ENCODE measurements at regions not wholly inside any gene's neighbourhood (a gene's known extent, or its start where the extent isn't known, plus 50 kb on each side); places are given as distances from the start of the nearest gene placed in this dataset.
"Not testable (repeated sequence)": the region's sequence is repeated elsewhere in the genome, so short reads cannot be mapped to it uniquely, and the experiment has no call there.

DNA sequence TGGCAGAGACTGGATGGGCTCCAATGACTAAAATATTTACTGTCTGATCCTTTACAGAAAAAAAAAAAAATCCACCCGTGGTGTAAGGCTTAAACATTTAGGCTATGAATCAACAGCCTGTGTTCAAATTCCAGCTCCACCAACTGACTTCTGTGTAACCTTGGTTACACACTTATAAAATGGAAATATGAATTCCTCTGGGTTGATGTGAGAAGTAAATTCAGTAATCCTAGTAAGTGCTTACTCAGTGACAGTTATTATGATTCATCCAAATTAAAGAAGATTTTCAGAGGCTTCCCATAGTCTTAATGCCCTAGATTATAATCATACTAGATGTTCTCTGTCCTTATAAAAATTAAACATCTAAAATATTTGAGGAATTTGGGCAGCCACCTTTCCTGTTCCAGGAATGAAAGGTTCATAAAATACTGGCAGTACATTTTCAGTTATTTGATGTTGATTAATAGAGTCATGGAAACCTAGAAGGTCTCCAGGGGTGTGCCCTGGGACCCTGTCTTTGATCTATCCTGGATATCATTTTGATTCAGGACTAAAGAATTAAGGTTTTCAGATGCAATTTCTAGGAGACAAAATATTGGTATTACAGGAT, 180.3 kb upstream of the ZNF217 start:
- peak; percentile 89 for DNase-seq (ENCODE audit: low read depth)
- TF ChIP-seq, protein P1, sequence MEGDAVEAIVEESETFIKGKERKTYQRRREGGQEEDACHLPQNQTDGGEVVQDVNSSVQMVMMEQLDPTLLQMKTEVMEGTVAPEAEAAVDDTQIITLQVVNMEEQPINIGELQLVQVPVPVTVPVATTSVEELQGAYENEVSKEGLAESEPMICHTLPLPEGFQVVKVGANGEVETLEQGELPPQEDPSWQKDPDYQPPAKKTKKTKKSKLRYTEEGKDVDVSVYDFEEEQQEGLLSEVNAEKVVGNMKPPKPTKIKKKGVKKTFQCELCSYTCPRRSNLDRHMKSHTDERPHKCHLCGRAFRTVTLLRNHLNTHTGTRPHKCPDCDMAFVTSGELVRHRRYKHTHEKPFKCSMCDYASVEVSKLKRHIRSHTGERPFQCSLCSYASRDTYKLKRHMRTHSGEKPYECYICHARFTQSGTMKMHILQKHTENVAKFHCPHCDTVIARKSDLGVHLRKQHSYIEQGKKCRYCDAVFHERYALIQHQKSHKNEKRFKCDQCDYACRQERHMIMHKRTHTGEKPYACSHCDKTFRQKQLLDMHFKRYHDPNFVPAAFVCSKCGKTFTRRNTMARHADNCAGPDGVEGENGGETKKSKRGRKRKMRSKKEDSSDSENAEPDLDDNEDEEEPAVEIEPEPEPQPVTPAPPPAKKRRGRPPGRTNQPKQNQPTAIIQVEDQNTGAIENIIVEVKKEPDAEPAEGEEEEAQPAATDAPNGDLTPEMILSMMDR (IDR thresholded peaks at IDR 0.05; ENCODE audit: low read depth, low read length, missing control alignments): no peak
- H3K4me3 ChIP-seq (ENCODE audit: low read depth, low read length): no peak overlapping the region
- in situ Hi-C loops (cut with HindIII; ENCODE audit: low sequenced_read_pairs): no loop called here

DNA sequence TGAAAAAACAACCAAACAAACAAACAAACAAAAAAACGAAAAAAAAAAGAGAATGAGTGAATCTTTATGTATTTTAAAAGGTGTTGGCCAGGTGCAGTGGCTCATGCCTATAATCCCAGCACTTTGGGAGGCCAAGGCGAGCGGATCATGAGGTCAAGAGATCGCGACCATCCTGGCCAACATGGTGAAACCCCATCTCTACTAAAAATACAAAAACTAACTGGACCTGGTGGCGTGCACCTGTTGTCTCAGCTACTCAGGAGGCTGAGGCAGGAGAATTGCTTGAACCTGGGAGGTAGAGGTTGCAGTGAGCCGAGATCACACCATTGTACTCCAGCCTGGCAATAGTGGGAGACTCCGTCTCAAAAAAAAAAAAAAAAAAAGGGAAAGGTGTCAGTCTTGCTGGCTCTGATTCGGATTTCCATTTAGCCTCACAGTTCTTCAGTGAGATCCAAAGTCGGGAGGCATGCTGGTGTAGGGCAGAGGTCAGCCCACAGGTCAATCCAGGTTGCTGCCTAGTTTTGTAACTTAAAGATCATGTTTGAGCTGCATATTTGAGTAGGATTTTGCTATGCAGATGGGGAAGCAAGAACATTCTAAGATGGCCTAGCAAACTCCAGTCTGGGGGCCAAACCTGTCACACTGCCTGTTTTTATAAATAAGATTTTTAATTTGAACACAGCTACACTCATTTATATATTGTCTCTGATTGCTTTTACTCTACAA, 179.6 kb upstream of the ZNF217 start:
- DNase-seq (ENCODE audit: low read depth); H3K4me3 ChIP-seq (ENCODE audit: low read depth, low read length); in situ Hi-C loops (cut with HindIII; ENCODE audit: low sequenced_read_pairs): not testable (repeated sequence)

DNA sequence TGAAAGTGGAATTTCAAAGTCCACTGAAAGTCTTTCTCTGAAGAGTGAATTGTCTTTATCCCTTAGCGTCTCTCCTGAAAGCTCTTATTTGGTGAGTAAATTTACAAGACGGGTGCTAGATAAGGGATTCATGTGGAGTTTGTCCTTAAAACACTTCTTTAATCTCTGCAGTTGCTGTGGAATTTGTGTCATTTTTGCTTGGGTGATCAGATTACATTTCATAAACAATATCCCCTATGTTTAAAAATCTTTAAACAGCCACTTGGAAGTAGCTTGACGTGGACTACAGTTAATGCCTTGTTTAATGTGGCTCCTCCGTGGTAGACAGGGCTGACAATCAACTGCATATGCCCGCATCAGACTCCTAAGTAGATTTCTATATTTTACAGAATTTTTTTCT, 175.4 kb upstream of the ZNF217 start:
- TF ChIP-seq, protein P1 (IDR thresholded peaks at IDR 0.05; ENCODE audit: low read depth, low read length, missing control alignments): no peak
- H3K4me3 ChIP-seq (ENCODE audit: low read depth, low read length): no peak overlapping the region
- no peak for DNase-seq (ENCODE audit: low read depth)
- in situ Hi-C loops (cut with HindIII; ENCODE audit: low sequenced_read_pairs): no loop called here

DNA sequence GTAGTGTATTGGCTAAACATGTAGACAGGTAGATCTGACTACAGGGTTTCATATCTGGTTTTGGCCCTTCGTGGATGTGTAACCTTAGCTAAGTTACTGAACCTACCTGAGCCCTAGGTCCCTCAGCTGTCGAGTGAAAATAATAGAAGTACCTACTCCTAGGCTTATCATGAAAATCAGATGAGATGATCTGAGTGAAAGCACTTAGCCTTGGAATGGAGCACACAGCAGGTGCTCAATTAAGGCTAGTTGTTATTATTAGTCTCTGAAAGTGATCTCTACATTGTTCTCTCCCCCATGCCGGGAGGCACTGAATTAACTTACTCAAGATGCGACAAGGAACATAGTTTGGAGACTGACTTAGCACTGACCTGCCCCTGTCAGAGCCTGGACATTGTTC, 174.7 kb upstream of the ZNF217 start:
- no peak for DNase-seq (ENCODE audit: low read depth)
- TF ChIP-seq, protein P1 (IDR thresholded peaks at IDR 0.05; ENCODE audit: low read depth, low read length, missing control alignments): no peak
- no peak overlapping the region for H3K4me3 ChIP-seq (ENCODE audit: low read depth, low read length)
- in situ Hi-C loops (cut with HindIII; ENCODE audit: low sequenced_read_pairs): no loop called here

DNA sequence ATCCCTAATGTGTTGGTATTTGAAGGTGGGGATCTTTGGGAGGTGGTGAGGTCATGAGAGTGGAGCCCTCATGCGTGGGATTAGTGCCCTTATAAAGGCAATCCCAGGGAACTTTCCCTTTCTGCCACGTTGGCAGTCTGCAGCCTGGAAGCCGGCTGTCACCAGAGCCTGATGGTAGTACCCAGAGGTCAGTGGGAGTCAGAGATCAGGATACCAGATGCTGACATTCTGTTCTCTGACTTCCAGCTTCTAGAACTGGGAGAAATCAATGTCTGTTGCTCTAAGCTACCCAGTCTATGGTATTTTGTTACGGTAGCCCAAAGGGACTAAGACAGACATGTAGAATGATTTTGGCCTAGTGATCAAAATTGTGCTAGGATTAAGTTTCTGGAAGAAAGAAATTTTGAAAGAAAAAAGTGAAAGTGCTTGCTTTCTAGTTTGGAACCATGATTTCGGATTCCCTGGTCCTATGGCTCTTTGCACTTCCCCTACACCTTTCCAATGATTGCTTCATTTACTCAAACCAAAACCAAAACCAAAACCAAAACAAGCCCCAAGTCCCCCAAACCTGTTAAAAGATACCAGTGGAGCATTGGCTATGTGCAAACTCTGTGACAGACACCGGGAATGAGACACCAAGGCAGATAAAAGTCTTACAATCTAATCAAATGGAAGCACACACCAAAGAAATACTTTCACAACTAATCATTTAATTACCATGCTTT, 173.7 kb upstream of the ZNF217 start:
- in situ Hi-C loops (cut with HindIII; ENCODE audit: low sequenced_read_pairs): no loop called here
- no peak for DNase-seq (ENCODE audit: low read depth)
- TF ChIP-seq, protein P1 (IDR thresholded peaks at IDR 0.05; ENCODE audit: low read depth, low read length, missing control alignments): no peak

DNA sequence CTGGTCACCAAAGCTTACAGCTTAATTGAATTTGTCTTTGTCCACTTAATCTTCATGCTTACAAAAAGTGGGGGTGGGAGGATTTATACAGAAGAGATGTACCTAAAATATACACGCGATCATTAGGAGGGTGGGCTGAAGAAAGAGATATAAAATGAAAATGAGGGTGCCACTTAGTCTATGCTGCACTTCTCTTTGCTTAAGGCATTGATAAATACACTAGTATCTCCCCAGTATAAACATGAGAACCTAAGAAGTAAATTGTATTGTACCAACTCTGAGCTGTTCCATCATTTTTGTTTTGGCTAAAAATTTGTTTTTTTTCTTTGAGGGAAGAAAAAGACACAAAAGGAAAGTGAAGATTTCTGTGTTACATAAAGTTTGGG, 170.8 kb upstream of the ZNF217 start:
- no peak overlapping the region for H3K4me3 ChIP-seq (ENCODE audit: low read depth, low read length)
- in situ Hi-C loops (cut with HindIII; ENCODE audit: low sequenced_read_pairs): no loop called here
- DNase-seq (ENCODE audit: low read depth): no peak
- TF ChIP-seq, protein P1 (IDR thresholded peaks at IDR 0.05; ENCODE audit: low read depth, low read length, missing control alignments): no peak

More for the DNA sequence above, 173.7 kb upstream of the ZNF217 start:
- H3K4me3 ChIP-seq (ENCODE audit: low read depth, low read length): no peak overlapping the region

All from astrocyte of the cerebellum (primary cell).